Epithelial cell of esophagus (primary cell): ENCODE measurements at regions not wholly inside any gene's neighbourhood (a gene's known extent, or its start where the extent isn't known, plus 50 kb on each side); places are given as distances from the start of the nearest gene placed in this dataset.
"Not testable (repeated sequence)": the region's sequence is repeated elsewhere in the genome, so short reads cannot be mapped to it uniquely, and the experiment has no call there.

Experiments used
- DNase-seq: peaks from one replicate; pipeline ENCODE4 v3.0.0; 2010; ENCODE audit warnings: low read depth
- H3K4me3 ChIP-seq: 2 replicates; pipeline ENCODE4 v1.5.1; 2011; ENCODE audit warnings: mild to moderate bottlenecking, low read length, control low read depth
- CTCF ChIP-seq: IDR thresholded peaks from 2 replicates; pipeline ENCODE4 v1.5.1; 2011; ENCODE audit warnings: low read depth, mild to moderate bottlenecking, low read length, control low read depth, inconsistent platforms; ENCODE audit not compliant: insufficient read depth; ENCODE audit errors: missing control alignments

- no peak for TF ChIP-seq CTCF
- peak; percentile 87 for DNase-seq
- H3K4me3 ChIP-seq: no peak overlapping the region
These were observed 85.6 kb upstream of the CPEB2 start for GRCh38 chr4:14916554-14917297.

GRCh38 chr4:14917298-14917633 lies 85.0 kb upstream of the CPEB2 start:
- no peak overlapping the region for H3K4me3 ChIP-seq
- no peak for DNase-seq
- no peak for TF ChIP-seq CTCF

DNA sequence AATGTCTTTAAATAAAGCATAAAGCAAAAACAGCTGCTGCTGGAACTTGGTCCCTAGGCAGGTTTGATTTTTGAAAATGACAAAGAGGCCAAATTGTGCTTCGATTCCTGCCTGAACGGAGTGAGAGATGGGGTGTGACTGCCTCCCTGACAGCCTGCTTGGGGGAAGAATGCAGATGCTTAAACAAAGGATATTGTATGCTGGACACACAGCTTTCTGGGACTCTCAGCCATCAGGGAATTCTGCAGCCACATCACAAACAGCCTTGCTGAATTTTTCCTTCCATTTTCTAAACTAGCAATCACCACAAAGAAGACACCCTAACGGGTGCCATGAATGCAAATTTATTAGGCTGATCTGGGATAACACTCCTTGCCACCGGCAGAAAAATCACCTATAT lies 83.9 kb upstream of the CPEB2 start:
- TF ChIP-seq CTCF: no peak
- DNase-seq: no peak
- no peak overlapping the region for H3K4me3 ChIP-seq

- DNase-seq: no peak
- no peak overlapping the region for H3K4me3 ChIP-seq
- TF ChIP-seq CTCF: no peak
These were observed 82.5 kb upstream of the CPEB2 start for GRCh38 chr4:14919785-14920184.

DNA sequence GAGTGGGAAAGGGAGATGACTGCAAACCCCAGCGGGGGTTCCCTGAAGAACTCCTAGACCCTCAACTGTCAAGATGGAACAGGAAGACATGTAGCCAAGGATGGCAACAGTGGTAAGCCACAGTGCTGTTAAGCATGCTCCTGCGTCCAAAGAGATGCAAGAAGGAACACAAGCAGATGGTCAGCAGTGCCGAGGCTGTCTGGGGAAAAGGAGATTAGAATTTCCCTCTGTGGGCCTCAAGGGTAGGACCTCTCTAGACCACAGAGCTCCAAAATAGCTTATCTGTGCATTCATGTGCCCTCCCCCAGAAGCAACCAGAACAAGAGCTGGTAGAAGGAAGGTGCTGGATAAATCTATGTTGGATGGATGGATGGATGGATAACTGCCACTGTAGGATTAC lies 82.0 kb upstream of the CPEB2 start:
- DNase-seq: no peak

GRCh38 chr4:14920759-14921320 lies 81.4 kb upstream of the CPEB2 start:
- DNase-seq: no peak
- no peak overlapping the region for H3K4me3 ChIP-seq
- no peak for TF ChIP-seq CTCF

More for the DNA sequence above, 82.0 kb upstream of the CPEB2 start:
- no peak for TF ChIP-seq CTCF
- H3K4me3 ChIP-seq: no peak overlapping the region

DNA sequence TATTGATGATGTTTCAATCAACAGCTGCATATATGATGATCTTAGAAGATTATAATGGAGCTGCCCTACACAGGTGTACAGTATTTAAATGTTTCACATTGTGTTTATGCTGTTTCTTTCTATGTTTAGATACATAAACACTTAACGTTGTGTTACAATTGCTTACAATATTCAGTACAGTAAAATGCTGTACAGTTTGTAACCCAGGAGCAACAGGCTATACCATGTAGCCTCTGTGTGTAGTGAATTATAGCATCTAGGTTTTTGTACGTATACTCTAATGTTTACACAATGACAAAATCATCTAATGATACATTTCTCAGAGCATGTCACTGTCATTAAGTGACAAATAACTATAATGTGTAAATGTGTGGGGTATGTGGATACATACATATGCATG lies 80.5 kb upstream of the CPEB2 start:
- not testable (repeated sequence) for H3K4me3 ChIP-seq, DNase-seq
